Keratinocyte (primary cell): ENCODE measurements at regions not wholly inside any gene's neighbourhood (a gene's known extent, or its start where the extent isn't known, plus 50 kb on each side); places are given as distances from the start of the nearest gene placed in this dataset.

Source experiments
- EZH2 ChIP-seq: IDR thresholded peaks from one replicate; pipeline ENCODE4 v1.6.1; 2012; ENCODE audit warnings: inconsistent platforms, mild to moderate bottlenecking, low read length, moderate library complexity
- TF ChIP-seq, protein P1 (sequence below), 3 experiments: IDR thresholded peaks in 1 of 3; conservative IDR thresholded peaks in 1 of 3; optimal IDR thresholded peaks in 1 of 3; 2 replicates in 2 of 3; 3 replicates in 1 of 3; pipeline versions ENCODE3 to v1.5.1; 2011; ENCODE audit warnings: low read length in 3 of 3, mild to moderate bottlenecking in 3 of 3, moderate library complexity in 2 of 3, control low read depth in 1 of 3, inconsistent platforms in 1 of 3; ENCODE audit not compliant: insufficient read depth in 2 of 3; ENCODE audit errors: extremely low read depth in 1 of 3

DNA sequence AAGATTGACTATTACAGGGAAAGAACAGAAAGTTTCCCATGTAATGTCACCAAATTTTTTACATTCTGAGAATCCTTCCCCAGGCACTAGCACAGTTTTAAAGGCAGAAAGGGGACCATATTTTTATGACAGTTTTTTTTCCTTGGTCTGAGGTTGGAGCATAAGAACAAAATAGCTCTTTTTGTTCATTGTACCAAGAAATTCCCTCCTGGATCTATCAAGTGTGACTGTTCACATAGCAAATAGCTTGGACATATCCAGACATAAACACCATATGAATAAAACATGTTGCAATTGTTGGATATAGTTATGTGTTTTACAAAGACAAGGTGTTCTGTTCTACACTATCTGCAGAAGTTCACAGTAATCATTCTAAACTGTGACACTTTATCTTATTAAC, 182.4 kb upstream of the ADGRL2 start:
- TF ChIP-seq, protein P1, sequence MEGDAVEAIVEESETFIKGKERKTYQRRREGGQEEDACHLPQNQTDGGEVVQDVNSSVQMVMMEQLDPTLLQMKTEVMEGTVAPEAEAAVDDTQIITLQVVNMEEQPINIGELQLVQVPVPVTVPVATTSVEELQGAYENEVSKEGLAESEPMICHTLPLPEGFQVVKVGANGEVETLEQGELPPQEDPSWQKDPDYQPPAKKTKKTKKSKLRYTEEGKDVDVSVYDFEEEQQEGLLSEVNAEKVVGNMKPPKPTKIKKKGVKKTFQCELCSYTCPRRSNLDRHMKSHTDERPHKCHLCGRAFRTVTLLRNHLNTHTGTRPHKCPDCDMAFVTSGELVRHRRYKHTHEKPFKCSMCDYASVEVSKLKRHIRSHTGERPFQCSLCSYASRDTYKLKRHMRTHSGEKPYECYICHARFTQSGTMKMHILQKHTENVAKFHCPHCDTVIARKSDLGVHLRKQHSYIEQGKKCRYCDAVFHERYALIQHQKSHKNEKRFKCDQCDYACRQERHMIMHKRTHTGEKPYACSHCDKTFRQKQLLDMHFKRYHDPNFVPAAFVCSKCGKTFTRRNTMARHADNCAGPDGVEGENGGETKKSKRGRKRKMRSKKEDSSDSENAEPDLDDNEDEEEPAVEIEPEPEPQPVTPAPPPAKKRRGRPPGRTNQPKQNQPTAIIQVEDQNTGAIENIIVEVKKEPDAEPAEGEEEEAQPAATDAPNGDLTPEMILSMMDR (optimal IDR thresholded peaks at IDR 0.05 in 1 of 3, IDR thresholded peaks at IDR 0.05 in 1 of 3, conservative IDR thresholded peaks at IDR 0.05 in 1 of 3; ENCODE audit: extremely low read depth in 1 of 3, insufficient read depth in 2 of 3, low read length in 3 of 3) = no peak
- TF ChIP-seq EZH2 = no peak
